IPS-11a (cell line): ENCODE measurements at regions not wholly inside any gene's neighbourhood (a gene's known extent, or its start where the extent isn't known, plus 50 kb on each side); places are given as distances from the start of the nearest gene placed in this dataset.
"Not testable (repeated sequence)": the region's sequence is repeated elsewhere in the genome, so short reads cannot be mapped to it uniquely, and the experiment has no call there.

Experiments used
- H3K4me3 ChIP-seq: one replicate; pipeline ENCODE4 v1.5.1; 2013; ENCODE audit warnings: low read depth, low read length, control low read depth

- no peak overlapping the region for H3K4me3 ChIP-seq
Measured at GRCh38 chr10:55183993-55184392, 383.0 kb upstream of the PCDH15 start.

GRCh38 chr10:55180357-55180756 lies 379.3 kb upstream of the PCDH15 start:
- no peak overlapping the region for H3K4me3 ChIP-seq

- H3K4me3 ChIP-seq: no peak overlapping the region
Measured at GRCh38 chr10:55174419-55174818, 373.4 kb upstream of the PCDH15 start.

- H3K4me3 ChIP-seq: no peak overlapping the region
Measured at GRCh38 chr10:55169493-55169892, 368.5 kb upstream of the PCDH15 start.

GRCh38 chr10:55168343-55168742 lies 367.3 kb upstream of the PCDH15 start:
- H3K4me3 ChIP-seq: no peak overlapping the region

DNA sequence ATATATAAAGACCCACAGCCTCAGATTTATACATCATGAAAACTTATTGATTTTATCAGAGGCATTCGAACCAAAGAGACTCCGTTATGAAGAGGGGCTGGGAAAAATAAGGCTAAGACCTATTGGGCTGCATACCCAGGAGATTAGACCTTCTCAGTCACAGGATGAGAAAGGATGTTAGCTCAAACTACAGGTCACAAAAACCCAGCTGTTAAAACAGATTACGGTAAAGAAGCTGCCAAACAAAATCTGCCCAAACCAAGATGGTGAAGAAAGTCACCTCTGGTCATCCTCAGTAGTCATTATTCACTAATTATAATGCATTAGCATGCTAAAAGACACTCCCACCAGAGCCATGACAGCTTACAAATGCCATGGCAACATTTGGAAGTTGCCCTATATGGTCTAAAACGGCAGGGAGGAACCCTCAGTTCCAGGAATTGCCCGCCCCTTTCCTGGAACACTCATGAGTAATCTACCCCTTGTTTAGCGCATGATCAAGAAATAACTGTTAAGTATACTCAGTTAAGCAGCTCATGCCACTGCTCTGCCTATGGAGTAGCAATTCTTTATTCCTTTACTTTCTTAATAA lies 362.5 kb upstream of the PCDH15 start:
- no peak overlapping the region for H3K4me3 ChIP-seq

DNA sequence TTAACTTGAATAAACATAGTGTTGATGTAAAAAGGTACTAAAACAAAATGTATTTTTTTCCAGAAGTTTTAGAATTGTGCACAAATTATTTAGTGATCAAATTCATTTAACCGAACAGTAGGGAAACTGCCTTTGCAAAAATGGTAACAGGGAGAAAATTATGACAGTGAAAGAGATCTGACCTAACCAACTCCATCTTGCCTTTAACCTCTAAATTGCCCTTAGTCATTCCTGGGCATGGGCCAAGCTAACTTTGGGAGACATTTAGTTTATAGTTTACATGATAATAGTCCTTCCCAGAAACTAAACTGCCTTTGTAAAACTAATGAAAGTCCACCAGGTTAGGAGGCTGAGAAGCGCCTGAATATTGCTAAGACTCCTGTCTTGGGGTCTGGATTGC lies 361.3 kb upstream of the PCDH15 start:
- H3K4me3 ChIP-seq: not testable (repeated sequence)

GRCh38 chr10:55160655-55161283 lies 359.7 kb upstream of the PCDH15 start:
- H3K4me3 ChIP-seq: no peak overlapping the region

DNA sequence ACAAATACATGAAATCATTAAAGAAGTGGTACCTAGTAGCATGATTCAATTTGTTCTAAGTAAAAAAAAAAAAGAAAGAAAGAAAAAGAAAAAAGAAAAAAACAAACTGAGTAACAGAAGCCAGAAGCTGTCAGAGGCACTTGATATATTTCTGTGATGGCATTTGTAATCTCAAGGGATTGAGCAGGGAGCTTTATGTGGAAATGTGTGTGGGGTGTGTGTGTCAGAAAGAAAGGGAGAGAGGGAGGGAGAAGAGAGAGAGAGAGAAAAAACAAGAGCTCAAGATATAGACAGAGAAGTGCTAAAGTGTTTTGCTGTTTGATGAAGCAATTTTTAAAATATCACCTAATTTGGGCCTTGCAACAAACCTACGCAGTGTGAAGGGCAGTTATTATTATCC lies 357.6 kb upstream of the PCDH15 start:
- H3K4me3 ChIP-seq: no peak overlapping the region

DNA sequence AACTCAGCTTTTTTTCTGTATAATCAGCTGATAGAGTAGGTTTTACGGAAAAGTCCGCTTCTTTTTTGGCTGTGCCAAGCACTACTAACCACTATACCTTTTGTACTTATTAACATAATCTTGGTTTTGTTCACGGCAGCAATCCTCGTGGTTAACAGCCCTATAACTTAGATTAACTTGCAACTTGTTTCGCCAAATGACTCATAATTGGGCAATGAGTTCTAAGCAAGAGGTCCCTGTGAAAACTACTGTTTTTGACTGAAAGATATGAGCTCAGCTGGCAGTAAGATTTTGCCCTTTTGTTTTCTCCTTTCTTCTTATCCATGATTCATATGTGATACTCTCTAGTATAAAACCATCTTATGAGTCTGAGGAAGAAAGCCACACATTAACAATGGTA lies 345.0 kb upstream of the PCDH15 start:
- H3K4me3 ChIP-seq: no peak overlapping the region

GRCh38 chr10:55144001-55144400 lies 343.0 kb upstream of the PCDH15 start:
- no peak overlapping the region for H3K4me3 ChIP-seq

DNA sequence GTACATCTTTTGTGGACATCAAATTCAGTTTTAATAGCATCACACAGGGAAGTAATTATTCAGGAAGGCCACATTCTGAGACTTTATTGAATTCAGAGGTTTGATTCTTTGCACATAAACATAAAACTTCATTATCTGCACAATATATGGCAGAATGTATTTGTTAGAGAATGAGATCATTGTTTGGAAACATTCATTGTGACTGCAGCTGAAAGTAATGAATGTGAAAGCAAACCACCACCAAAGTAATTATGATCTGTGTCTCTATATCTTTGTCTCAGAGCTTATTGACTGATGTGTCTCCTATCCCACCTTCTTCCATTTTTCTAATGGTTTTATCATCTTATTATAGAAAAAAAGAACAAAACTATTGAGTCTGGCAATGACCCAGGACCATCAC lies 340.9 kb upstream of the PCDH15 start:
- no peak overlapping the region for H3K4me3 ChIP-seq

DNA sequence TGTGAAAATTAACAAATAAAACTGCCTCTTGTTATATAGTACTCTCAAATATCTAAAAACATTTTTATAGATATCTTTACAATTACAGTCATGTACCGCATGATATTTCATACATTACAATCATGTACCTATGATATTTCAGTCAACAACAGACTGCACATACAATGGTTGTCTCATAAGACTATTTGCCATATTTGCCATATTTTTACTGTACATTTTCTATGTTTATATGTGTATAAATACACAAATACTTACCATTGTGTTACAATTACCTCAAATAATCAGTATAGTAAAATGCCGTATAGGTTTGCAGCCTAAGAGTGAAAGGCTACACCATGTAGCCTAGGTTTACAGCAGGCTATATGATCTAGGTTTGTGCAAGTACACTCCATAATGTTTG lies 336.0 kb upstream of the PCDH15 start:
- H3K4me3 ChIP-seq: no peak overlapping the region

DNA sequence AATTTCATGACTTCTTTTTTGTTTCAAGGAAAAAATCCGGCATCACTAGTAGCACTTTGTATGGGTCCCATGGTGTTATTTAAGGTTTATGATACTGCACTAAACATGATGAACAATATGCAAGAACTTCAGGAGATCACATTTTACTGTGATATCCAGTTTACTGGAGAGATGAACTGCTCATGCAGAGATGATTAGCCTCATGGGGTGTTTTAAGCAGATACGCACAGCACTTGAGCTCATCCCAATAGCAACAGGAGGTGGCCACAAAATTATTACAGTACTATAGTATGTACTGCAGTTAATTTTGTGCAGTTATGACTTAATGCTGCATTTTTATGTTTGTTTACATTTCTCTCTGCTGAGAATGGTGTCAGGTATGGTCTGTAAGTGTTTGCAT lies 303.7 kb upstream of the PCDH15 start:
- H3K4me3 ChIP-seq: no peak overlapping the region

GRCh38 chr10:55098452-55098851 lies 297.4 kb upstream of the PCDH15 start:
- no peak overlapping the region for H3K4me3 ChIP-seq

- H3K4me3 ChIP-seq: no peak overlapping the region
Measured at GRCh38 chr10:55091691-55092328, 290.8 kb upstream of the PCDH15 start.

- no peak overlapping the region for H3K4me3 ChIP-seq
Measured at GRCh38 chr10:55078121-55078520, 277.1 kb upstream of the PCDH15 start.

DNA sequence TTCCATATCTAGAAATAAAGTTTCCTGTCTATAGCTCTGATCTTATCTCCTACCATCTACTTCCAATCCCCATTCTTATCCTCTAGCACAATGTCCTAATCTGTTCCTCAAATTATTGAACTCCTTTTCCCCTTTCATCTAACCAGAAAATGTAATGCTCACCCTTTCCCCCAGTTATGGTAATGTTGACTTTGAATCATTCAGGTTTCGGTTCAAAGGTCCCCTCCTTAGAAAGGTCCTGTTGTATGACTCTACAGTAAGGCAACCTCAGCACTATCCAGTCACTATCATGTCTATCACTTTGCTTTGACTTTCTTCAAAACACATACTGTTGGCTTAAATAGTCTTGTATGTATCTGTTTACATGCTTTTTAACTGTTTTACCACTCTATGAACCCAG lies 264.2 kb upstream of the PCDH15 start:
- no peak overlapping the region for H3K4me3 ChIP-seq

DNA sequence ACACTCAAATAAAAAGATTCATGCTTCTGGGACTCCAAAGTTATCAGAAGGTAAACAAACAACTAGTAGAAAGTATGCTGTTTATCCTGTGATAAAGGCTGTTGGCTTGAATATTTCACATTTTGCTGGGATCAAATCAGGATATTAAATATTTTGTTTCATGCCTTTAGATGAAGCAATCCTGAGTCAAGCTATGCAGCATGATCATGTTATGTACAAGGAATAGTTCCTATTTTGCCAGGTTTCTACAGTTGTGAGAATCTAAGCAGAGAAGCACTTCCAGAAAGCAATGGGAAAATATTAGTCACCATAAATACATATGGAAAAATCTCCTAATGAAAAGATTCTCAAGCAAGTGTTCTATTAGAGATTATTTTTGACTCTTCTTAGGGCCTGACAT lies 262.8 kb upstream of the PCDH15 start:
- H3K4me3 ChIP-seq: no peak overlapping the region

- no peak overlapping the region for H3K4me3 ChIP-seq
Measured at GRCh38 chr10:55062349-55062748, 261.3 kb upstream of the PCDH15 start.

DNA sequence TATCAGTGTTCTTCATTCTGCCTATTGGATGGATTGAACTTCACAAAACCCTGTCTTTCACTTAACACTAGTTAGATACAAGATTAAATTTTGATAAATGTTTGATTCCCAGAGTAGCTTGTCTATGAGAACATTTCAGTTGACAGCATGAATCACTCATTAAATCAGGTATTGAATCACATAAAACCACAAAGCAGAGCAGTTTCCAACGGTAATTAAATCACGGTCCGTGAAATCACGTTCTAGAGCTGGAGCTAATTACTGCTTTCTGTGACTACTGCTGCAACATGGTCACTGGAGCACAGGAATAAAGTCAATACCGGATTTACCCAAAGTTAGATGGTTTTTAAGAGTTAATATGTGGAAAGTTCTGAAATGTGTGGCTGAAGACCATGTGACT lies 257.8 kb upstream of the PCDH15 start:
- no peak overlapping the region for H3K4me3 ChIP-seq

DNA sequence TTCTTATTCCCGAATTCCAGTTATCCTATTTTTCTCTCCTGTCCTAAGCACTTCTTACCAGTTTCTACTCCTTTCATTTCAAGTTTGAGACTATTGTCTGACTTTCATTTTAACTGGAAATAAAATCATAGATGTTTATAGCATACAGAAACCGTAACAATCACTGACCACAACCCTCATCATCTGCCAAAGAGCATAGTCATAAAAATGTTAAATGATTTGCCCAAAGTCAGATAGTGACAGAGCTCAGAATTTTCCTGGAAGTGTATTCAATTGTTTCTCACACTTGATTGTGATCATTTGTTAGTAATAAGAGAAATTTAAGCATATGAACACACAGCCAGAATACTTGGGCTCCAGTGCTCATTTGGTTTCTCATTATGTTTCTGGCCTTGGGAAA lies 250.5 kb upstream of the PCDH15 start:
- no peak overlapping the region for H3K4me3 ChIP-seq
